Calu3 (cell line): ENCODE measurements at regions not wholly inside any gene's neighbourhood (a gene's known extent, or its start where the extent isn't known, plus 50 kb on each side); places are given as distances from the start of the nearest gene placed in this dataset.

Experiments
- BruUV-seq: library from RNA; stranded (reverse); fragments of 400-500 nt; replicated peaks from 2 replicates; lab custom pipeline; 2021; lab: Mats Ljungman, UMichigan
- CTCF ChIA-PET: fragments of 300-600 bp; sonication (Branson Sonifier 250); formaldehyde crosslinking; loops from one replicate; lab custom pipeline; 2022; ENCODE audit warnings: antibody characterized with exemption; lab: Charles Lee
- DNase-seq: peaks from one replicate; pipeline ENCODE4 v3.0.0; 2022
- H3K27ac Mint-ChIP-seq: one replicate; pipeline ENCODE4 v1.8.0; 2022; ENCODE audit warnings: mixed read lengths; ENCODE audit not compliant: unreplicated experiment
- H3K27me3 Mint-ChIP-seq: one replicate; pipeline ENCODE4 v1.8.0; 2022; ENCODE audit warnings: mixed read lengths; ENCODE audit not compliant: unreplicated experiment
- H3K36me3 Mint-ChIP-seq: one replicate; pipeline ENCODE4 v1.8.0; 2022; ENCODE audit warnings: mild to moderate bottlenecking, moderate library complexity, mixed read lengths; ENCODE audit not compliant: insufficient read depth, unreplicated experiment
- H3K4me1 Mint-ChIP-seq: one replicate; pipeline ENCODE4 v1.8.0; 2022; ENCODE audit warnings: mild to moderate bottlenecking, low read depth, mixed read lengths; ENCODE audit not compliant: unreplicated experiment
- H3K4me3 Mint-ChIP-seq: one replicate; pipeline ENCODE4 v1.8.0; 2022; ENCODE audit warnings: mild to moderate bottlenecking, low read depth, moderate library complexity, mixed read lengths; ENCODE audit not compliant: unreplicated experiment
- H3K9me3 Mint-ChIP-seq: one replicate; pipeline ENCODE4 v1.8.0; 2022; ENCODE audit warnings: low read depth, mixed read lengths; ENCODE audit not compliant: unreplicated experiment
- CTCF ChIP-seq: fragments of 200-600 bp; IDR thresholded peaks from one replicate; pipeline ENCODE4 v1.8.0; 2022; ENCODE audit warnings: antibody characterized with exemption; ENCODE audit not compliant: unreplicated experiment
- intact Hi-C: fragments of 100-400 bp; cut with micrococcal nuclease; formaldehyde crosslinking; loops from one replicate; pipeline ENCODE4 v1.10.0; 2022; ENCODE audit not compliant: unreplicated experiment

- H3K27me3 Mint-ChIP-seq, result peaks cover 18% of the 10 kb centered on the region
- no peaks in the 10 kb centered on the region for H3K36me3 Mint-ChIP-seq
- no peaks in the 10 kb centered on the region for H3K9me3 Mint-ChIP-seq
- intact Hi-C loops, result no loop called here
- BruUV-seq, result no TSS peak
- H3K4me1 Mint-ChIP-seq, result no peaks in the 10 kb centered on the region
- no peak for TF ChIP-seq CTCF
- no peak overlapping the region for H3K4me3 Mint-ChIP-seq
- no peak overlapping the region for H3K27ac Mint-ChIP-seq
- DNase-seq, result no peak
- CTCF ChIA-PET, result no interaction called here
Observed at GRCh38 chr20:22740829-22741228, 156.5 kb upstream of the FOXA2 start.

- Mint-ChIP-seq H3K9me3 (no peaks in the 10 kb centered on the region), H3K4me1 (no peaks in the 10 kb centered on the region), H3K27ac (no peak overlapping the region), H3K4me3 (no peak overlapping the region), H3K27me3 (no peaks in the 10 kb centered on the region), H3K36me3 (no peaks in the 10 kb centered on the region)
- no peak for TF ChIP-seq CTCF
- no peak for DNase-seq
- intact Hi-C loops, result no loop called here
- CTCF ChIA-PET, result interaction anchor here (0.7 kb wide), 1 partner anchor 210 kb away, joined by 3 read pairs; no protein-coding TSS in a partner anchor
- no TSS peak for BruUV-seq
Observed at GRCh38 chr20:22744341-22745193, 160.2 kb upstream of the FOXA2 start.

GRCh38 chr20:22745194-22745500 lies 160.8 kb upstream of the FOXA2 start:
- Mint-ChIP-seq H3K27me3 (peaks cover 1% of the 10 kb centered on the region), H3K4me3 (no peak overlapping the region), H3K36me3 (no peaks in the 10 kb centered on the region), H3K4me1 (no peaks in the 10 kb centered on the region), H3K9me3 (no peaks in the 10 kb centered on the region), H3K27ac (no peak overlapping the region)
- CTCF ChIA-PET, result interaction anchor here (0.7 kb wide), 1 partner anchor 210 kb away, joined by 3 read pairs; no protein-coding TSS in a partner anchor
- intact Hi-C loops, result no loop called here
- BruUV-seq, result no TSS peak
- TF ChIP-seq CTCF, result no peak
- no peak for DNase-seq

- Mint-ChIP-seq H3K27ac (no peak overlapping the region), H3K4me1 (no peaks in the 10 kb centered on the region), H3K36me3 (no peaks in the 10 kb centered on the region), H3K9me3 (no peaks in the 10 kb centered on the region), H3K27me3 (peaks cover 9% of the 10 kb centered on the region), H3K4me3 (no peak overlapping the region)
- CTCF ChIA-PET, result no interaction called here
- no peak for TF ChIP-seq CTCF
- intact Hi-C loops, result no loop called here
- DNase-seq, result no peak
- no TSS peak for BruUV-seq
Observed at GRCh38 chr20:22746957-22747356, 162.6 kb upstream of the FOXA2 start.
